ENCODE measurements at regions not wholly inside any gene's neighbourhood (a gene's known extent, or its start where the extent isn't known, plus 50 kb on each side); places are given as distances from the start of the nearest gene placed in this dataset.
"Not testable (repeated sequence)": the region's sequence is repeated elsewhere in the genome, so short reads cannot be mapped to it uniquely, and the experiment has no call there.

- DNase-seq: no peak
Measured at GRCh38 chr15:72861354-72861910, 77.9 kb upstream of the ADPGK start.

GRCh38 chr15:72859757-72860145 lies 76.2 kb upstream of the ADPGK start:
- no peak for DNase-seq

GRCh38 chr15:72859017-72859756 lies 75.6 kb upstream of the ADPGK start:
- DNase-seq: no peak

GRCh38 chr15:72858205-72858604 lies 74.6 kb upstream of the ADPGK start:
- DNase-seq: no peak

DNA sequence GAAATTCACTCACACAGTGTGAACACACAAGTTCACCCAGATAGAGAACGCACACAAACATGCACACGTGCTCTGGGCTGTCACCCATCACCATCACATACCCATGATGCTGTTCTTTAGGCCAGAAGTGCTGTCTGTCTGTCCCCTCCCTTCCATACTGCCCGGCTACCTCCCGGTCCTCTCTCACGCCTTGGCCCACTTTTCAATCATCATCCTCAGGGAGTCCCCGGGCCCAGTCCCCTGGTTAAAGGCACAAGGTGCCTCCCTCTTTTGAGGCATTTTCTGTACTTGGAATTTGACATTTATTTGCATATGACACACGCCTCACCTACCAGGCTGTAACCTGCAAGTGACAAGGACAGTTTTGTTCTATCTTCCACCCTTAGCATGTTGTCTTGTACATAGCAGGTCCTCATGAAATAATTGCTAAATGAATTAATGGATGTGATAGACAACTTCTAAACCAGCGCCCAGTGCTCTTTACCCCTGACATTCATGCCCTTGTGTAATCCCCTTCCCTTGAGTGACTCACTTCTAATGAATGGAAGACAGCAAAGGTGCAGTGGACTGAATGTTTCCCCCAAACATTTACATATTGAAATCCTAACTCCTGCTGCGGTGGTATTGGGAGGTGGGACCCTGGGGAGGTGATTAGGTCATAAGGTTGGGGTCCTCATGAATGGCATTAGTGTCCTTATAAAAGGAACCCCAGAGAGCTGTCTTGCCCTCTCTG lies 73.9 kb upstream of the ADPGK start:
- no peak for DNase-seq

DNA sequence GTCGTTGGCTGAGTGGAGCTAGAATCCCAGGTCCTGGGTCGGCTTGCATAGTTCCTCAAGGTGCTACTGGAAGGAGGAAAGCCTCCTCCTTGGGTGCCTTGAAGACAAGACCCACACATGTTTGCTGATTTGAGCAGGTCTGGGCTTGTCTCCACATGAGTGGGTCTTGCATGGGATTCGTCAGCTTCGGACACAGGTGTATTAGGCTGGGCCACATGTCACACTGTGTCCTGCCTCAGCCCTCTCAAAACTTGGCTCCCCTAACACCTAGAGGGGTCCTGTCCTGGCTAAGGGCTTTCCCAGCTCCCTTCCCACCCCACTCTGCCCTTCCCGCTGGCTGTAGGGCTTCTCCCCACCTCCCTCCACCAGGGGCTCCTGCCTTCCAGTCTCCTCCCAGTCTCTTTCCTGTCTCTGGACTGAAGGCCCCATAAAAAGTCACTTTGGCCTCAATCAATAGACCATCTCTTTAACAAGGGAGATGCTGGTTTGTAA lies 73.0 kb upstream of the ADPGK start:
- DNase-seq: no peak

GRCh38 chr15:72855791-72856190 lies 72.2 kb upstream of the ADPGK start:
- no peak for DNase-seq

DNA sequence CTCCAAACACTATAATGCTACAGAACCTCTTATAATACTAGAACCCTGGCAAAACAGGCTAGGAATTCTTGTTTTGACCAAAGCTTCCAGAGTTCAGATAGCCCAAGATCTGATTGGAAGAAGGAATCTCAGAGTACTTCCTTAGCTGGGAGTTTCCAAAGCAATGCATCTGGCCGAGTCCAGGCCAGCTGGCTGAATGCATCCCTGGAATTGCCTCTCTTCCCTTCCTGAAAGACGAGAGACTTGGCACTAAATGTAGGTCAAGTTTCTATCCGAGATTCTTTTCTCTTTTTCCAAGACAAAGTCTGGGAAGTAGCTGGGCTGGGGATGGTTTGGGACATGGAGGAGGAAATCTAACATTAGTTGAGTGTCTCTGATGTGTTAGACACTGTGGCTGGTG lies 68.7 kb upstream of the ADPGK start:
- no peak for DNase-seq

DNA sequence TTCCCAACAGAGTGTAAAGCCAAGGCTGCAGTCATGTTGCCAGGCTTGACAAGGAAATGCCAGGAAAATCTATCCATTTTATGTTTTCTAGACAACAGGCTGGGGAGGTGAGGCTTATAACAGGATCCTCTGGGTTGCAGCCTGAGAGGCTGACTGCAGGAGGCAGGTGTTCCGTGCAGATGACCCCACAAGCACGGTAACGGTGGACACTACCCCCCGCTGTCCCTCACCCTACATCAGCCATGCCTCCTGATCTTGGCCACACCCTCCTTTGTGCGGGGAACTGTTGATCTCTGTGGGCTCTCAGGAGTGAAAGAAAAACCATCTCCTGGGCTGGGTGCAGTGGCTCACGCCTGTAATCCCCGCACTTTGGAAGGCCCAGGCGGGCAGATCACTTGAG lies 68.0 kb upstream of the ADPGK start:
- no peak for DNase-seq

DNA sequence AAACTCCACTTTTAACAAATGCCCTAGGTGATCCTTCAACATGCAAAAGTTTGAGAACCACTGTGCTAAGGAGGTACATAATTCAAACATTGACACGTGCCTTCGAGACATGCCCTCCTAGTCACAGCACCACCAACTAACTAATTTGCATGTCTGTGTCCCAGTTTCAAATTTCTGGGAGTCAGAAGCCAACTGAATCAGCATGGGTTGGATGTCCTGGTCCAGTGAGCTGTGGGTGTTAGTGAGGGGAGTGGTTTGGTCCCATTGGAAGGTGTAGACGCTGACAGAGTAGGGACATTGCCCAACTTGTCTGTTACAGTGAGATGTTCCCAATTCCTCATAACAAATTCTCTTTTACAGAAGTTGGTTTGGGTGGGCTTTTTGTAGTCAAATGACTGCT lies 67.3 kb upstream of the ADPGK start:
- DNase-seq: no peak

DNA sequence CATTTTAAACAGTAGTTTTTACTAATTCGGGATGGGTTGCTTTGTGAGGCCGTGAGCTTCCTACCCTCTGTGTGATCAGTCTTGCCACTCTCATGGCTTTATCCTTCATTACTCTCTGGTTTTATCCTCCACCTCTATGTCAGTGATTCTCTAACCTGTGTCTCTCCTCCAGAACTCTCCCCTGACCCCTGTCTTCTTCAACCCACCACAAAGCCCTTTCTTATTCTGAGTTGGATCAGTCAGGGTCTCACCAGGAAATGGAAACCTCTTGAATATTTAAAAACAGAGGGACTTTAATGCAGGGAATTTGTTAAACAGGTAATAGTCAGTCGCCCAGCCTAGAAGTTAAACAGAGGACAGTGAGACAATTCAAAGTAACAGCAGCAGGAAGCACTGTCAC lies 64.2 kb upstream of the ADPGK start:
- DNase-seq: no peak

DNA sequence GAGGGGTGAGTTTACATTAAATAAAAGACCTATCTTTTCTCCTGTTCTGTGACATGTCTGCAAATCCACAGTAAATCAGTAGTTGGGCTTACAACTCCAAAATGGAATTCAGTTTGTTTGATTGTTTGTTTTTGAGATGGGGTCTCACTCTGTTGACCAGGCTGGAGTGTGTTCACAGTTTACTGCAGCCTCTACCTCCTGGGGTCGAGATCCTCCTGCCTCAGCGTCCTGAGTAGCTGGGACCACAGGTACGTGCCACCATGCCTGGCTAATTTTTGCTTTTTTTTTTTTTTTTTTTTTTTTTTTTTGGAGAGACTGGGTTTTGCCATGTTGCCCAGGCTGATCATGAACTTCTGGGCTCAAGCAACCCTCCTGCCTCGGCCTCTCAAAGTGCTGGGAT lies 63.5 kb upstream of the ADPGK start:
- DNase-seq: no peak

DNA sequence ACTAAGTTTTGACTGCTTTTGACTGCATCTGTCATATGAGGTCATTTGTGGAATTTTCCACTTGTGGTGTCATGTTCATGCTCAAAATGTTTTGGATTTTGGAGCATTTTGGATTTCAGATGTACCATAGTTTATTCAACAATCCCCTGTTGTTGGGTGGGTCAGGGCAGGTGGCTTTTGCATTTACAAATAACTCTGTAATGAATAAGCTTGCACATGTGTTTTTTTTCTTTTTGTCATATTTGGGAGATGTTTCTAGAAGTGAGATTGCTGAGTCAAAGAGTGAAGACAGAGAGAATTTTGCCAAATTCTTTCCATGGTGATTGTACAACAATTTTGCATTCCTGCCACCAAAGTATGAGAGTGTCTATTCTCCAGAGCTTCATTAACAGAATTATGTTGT lies 62.4 kb upstream of the ADPGK start:
- no peak for DNase-seq

- DNase-seq: no peak
Measured at GRCh38 chr15:72844067-72844466, 60.5 kb upstream of the ADPGK start.

DNA sequence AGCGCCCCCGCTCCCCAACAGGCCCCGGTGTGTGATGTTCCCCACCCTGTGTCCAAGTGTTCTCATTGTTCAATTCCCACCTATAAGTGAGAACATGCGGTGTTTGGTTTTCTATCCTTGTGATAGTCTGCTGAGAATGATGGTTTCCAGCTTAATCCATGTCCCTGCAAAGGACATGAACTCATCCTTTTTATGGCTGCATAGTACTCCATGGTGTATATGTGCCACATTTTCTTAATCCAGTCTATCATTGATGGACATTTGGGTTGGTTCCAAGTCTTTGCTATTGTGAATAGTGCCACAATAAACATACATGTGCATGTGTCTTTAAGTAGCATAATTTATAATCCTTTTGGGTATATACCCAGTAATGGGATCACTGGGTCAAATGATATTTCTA lies 59.8 kb upstream of the ADPGK start:
- not testable (repeated sequence) for DNase-seq

- no peak for DNase-seq
Measured at GRCh38 chr15:72840114-72840513, 56.6 kb upstream of the ADPGK start.

- peak; percentile 52 for DNase-seq
Measured at GRCh38 chr15:72838311-72838731, 54.8 kb upstream of the ADPGK start.

- DNase-seq: no peak
Measured at GRCh38 chr15:72836676-72837330, 53.2 kb upstream of the ADPGK start.

GRCh38 chr15:72835294-72835890 lies 51.8 kb upstream of the ADPGK start:
- DNase-seq: no peak

DNA sequence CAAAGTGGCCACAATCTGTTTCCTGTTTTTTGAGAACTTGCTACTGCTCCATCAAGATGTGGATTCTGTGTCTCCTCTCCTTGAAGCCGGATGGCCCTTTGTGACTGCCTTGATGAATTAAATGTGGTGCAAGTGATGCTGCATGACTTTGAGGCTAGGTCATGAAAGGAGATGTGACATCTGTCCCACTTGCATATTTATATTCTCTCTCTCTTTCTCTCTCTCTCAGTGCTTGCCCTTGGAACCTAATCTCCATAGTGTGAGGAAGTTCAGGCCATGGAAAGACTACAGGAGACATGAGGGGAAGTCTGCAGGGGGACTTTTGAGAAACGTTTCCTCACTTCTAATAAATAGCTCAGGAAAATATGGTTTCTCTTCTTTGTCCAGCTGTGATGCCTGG lies 50.0 kb upstream of the ADPGK start:
- no peak for DNase-seq
